Occipital lobe (tissue), 1 donor: ENCODE measurements at regions not wholly inside any gene's neighbourhood (a gene's known extent, or its start where the extent isn't known, plus 50 kb on each side); places are given as distances from the start of the nearest gene placed in this dataset.
"Not testable (repeated sequence)": the region's sequence is repeated elsewhere in the genome, so short reads cannot be mapped to it uniquely, and the experiment has no call there.

Source experiments
- DNase-seq: peaks from one replicate; lab custom pipeline; 2025; lab: John Stamatoyannopoulos, UW

GRCh38 chr5:93224624-93225023 lies 356.4 kb downstream of the NR2F1-AS1 start:
- no peak for DNase-seq

- DNase-seq: no peak
Measured at GRCh38 chr5:93221773-93222172, 359.2 kb downstream of the NR2F1-AS1 start.

- DNase-seq: no peak
Measured at GRCh38 chr5:93220431-93220830, 360.6 kb downstream of the NR2F1-AS1 start.

- no peak for DNase-seq
Measured at GRCh38 chr5:93219641-93220145, 361.3 kb downstream of the NR2F1-AS1 start.

- not testable (repeated sequence) for DNase-seq
Measured at GRCh38 chr5:93213111-93213794, 367.8 kb downstream of the NR2F1-AS1 start.

GRCh38 chr5:93209476-93209875 lies 371.5 kb downstream of the NR2F1-AS1 start:
- no peak for DNase-seq

- DNase-seq: no peak
Measured at GRCh38 chr5:93208141-93208751, 372.8 kb downstream of the NR2F1-AS1 start.

GRCh38 chr5:93206203-93206602 lies 374.8 kb downstream of the NR2F1-AS1 start:
- no peak for DNase-seq

GRCh38 chr5:93201061-93201460 lies 380.0 kb downstream of the NR2F1-AS1 start:
- no peak for DNase-seq

GRCh38 chr5:93196986-93197385 lies 384.0 kb downstream of the NR2F1-AS1 start:
- DNase-seq: no peak

GRCh38 chr5:93193431-93194347 lies 387.3 kb downstream of the NR2F1-AS1 start:
- no peak for DNase-seq

- no peak for DNase-seq
Measured at GRCh38 chr5:93192683-93193082, 388.3 kb downstream of the NR2F1-AS1 start.

GRCh38 chr5:93192087-93192486 lies 388.9 kb downstream of the NR2F1-AS1 start:
- DNase-seq: no peak

GRCh38 chr5:93191035-93191817 lies 389.8 kb downstream of the NR2F1-AS1 start:
- DNase-seq: no peak

GRCh38 chr5:93189707-93190120 lies 391.3 kb downstream of the NR2F1-AS1 start:
- no peak for DNase-seq

GRCh38 chr5:93188876-93189485 lies 392.0 kb downstream of the NR2F1-AS1 start:
- no peak for DNase-seq

- no peak for DNase-seq
Measured at GRCh38 chr5:93186076-93186682, 394.8 kb downstream of the NR2F1-AS1 start.

GRCh38 chr5:93184041-93184440 lies 397.0 kb downstream of the NR2F1-AS1 start:
- DNase-seq: no peak

- no peak for DNase-seq
Measured at GRCh38 chr5:93179466-93179865, 401.6 kb downstream of the NR2F1-AS1 start.

GRCh38 chr5:93174930-93175329 lies 406.1 kb downstream of the NR2F1-AS1 start:
- no peak for DNase-seq
